ENCODE measurements at regions not wholly inside any gene's neighbourhood (a gene's known extent, or its start where the extent isn't known, plus 50 kb on each side); places are given as distances from the start of the nearest gene placed in this dataset.

DNA sequence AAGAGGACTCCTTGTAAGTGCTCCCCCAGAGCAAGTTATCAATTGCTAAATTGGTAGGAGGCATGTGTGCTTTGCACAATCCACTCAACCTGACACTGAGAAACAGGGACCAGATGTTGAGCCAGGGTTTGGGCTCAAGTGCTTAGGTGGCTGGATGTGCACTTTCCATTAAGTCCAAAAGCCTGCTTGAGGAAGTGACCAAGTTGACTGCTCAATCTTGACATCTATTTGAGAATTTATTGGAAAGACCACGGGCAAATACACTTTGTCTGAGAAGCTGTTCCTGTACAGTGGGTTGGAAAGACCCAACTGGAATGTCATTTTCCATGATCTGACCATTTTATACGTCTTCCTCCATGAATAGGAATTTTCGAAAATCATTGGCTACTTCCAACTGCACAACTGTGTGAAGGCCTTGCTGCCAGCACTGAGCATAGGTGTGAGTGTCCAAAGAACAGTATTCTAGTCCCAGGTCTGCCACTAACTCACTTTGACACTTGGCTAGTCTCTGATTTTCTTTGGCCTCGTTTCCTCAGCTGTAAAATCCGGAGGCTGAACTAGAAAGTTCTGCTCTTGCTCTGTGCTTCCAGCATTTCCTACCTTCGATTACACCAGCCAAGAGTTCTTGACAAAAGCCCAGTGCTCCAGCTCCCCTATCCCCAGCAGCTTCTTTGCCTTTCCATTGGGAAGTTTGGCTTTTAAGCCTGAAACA lies 186.9 kb upstream of the ECI2 start:
- TF ChIP-seq, protein P1, sequence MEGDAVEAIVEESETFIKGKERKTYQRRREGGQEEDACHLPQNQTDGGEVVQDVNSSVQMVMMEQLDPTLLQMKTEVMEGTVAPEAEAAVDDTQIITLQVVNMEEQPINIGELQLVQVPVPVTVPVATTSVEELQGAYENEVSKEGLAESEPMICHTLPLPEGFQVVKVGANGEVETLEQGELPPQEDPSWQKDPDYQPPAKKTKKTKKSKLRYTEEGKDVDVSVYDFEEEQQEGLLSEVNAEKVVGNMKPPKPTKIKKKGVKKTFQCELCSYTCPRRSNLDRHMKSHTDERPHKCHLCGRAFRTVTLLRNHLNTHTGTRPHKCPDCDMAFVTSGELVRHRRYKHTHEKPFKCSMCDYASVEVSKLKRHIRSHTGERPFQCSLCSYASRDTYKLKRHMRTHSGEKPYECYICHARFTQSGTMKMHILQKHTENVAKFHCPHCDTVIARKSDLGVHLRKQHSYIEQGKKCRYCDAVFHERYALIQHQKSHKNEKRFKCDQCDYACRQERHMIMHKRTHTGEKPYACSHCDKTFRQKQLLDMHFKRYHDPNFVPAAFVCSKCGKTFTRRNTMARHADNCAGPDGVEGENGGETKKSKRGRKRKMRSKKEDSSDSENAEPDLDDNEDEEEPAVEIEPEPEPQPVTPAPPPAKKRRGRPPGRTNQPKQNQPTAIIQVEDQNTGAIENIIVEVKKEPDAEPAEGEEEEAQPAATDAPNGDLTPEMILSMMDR (IDR thresholded peaks at IDR 0.05) = no peak
- TF ChIP-seq POLR2A (IDR thresholded peaks at IDR 0.05) (no peak), POLR2AphosphoS5 (IDR thresholded peaks at IDR 0.05) (no peak), EP300 (IDR thresholded peaks at IDR 0.05) (no peak)

Data from gastroesophageal sphincter (tissue), 3 donors.